ENCODE measurements at regions not wholly inside any gene's neighbourhood (a gene's known extent, or its start where the extent isn't known, plus 50 kb on each side); places are given as distances from the start of the nearest gene placed in this dataset.

GRCh38 chr5:87182649-87183048 is 85.0 kb upstream of the RASA1 start:
- no peak overlapping the region for H3K27ac ChIP-seq
- TF ChIP-seq CTCF (IDR thresholded peaks at IDR 0.05) (no peak), POLR2A (IDR thresholded peaks at IDR 0.05) (no peak), EP300 (IDR thresholded peaks at IDR 0.05; ENCODE audit: low read depth) (no peak), POLR2AphosphoS5 (IDR thresholded peaks at IDR 0.05) (no peak)
- 25 to 33% methylated on average over 4 of the region's 4 CpGs for WGBS, 2 donors (ENCODE audit: low coverage in 1 of 2)
- H3K27me3 ChIP-seq = no peaks in the 10 kb centered on the region
- no peak for DNase-seq
- intact Hi-C loops (cut with DNase I; ENCODE audit: low total_unique reads) = no loop called here
- no peaks in the 10 kb centered on the region for H3K9me3 ChIP-seq
- no peaks in the 10 kb centered on the region for H3K36me3 ChIP-seq
- in situ Hi-C loops (cut with MboI; ENCODE audit: low pct_ligation_motif_present in 1 of 4, low pct_unique_long_range_greater_than_20kb in 1 of 4, low sequenced_read_pairs in 3 of 4) = no loop called here
- H3K4me3 ChIP-seq = no peak overlapping the region
- no peaks in the 10 kb centered on the region for H3K4me1 ChIP-seq

GRCh38 chr5:87183896-87184295 is 83.8 kb upstream of the RASA1 start:
- no peaks in the 10 kb centered on the region for H3K36me3 ChIP-seq
- H3K27me3 ChIP-seq = no peaks in the 10 kb centered on the region
- intact Hi-C loops (cut with DNase I; ENCODE audit: low total_unique reads) (no loop called here), in situ Hi-C loops (cut with MboI; ENCODE audit: low pct_ligation_motif_present in 1 of 4, low pct_unique_long_range_greater_than_20kb in 1 of 4, low sequenced_read_pairs in 3 of 4) (no loop called here)
- WGBS, 2 donors (ENCODE audit: low coverage in 1 of 2) = 77 to 83% methylated on average over 2 to 3 of the region's 3 CpGs
- H3K27ac ChIP-seq = no peak overlapping the region
- H3K4me1 ChIP-seq = no peaks in the 10 kb centered on the region
- TF ChIP-seq POLR2AphosphoS5 (IDR thresholded peaks at IDR 0.05) (no peak), EP300 (IDR thresholded peaks at IDR 0.05; ENCODE audit: low read depth) (no peak), CTCF (IDR thresholded peaks at IDR 0.05) (no peak), POLR2A (IDR thresholded peaks at IDR 0.05) (no peak)
- no peak overlapping the region for H3K4me3 ChIP-seq
- H3K9me3 ChIP-seq = no peaks in the 10 kb centered on the region
- no peak for DNase-seq

GRCh38 chr5:87184605-87185004 is 83.1 kb upstream of the RASA1 start:
- 82 to 86% methylated on average over 4 to 5 of the region's 5 CpGs for WGBS, 2 donors (ENCODE audit: low coverage in 1 of 2)
- in situ Hi-C loops (cut with MboI; ENCODE audit: low pct_ligation_motif_present in 1 of 4, low pct_unique_long_range_greater_than_20kb in 1 of 4, low sequenced_read_pairs in 3 of 4) (no loop called here), intact Hi-C loops (cut with DNase I; ENCODE audit: low total_unique reads) (no loop called here)
- no peaks in the 10 kb centered on the region for H3K36me3 ChIP-seq
- H3K9me3 ChIP-seq = no peaks in the 10 kb centered on the region
- no peak overlapping the region for H3K27ac ChIP-seq
- no peak for DNase-seq
- no peak overlapping the region for H3K4me3 ChIP-seq
- H3K4me1 ChIP-seq = no peaks in the 10 kb centered on the region
- no peaks in the 10 kb centered on the region for H3K27me3 ChIP-seq
- TF ChIP-seq EP300 (IDR thresholded peaks at IDR 0.05; ENCODE audit: low read depth) (no peak), POLR2A (IDR thresholded peaks at IDR 0.05) (no peak), CTCF (IDR thresholded peaks at IDR 0.05) (no peak), POLR2AphosphoS5 (IDR thresholded peaks at IDR 0.05) (no peak)

- DNase-seq = no peak
- no peaks in the 10 kb centered on the region for H3K27me3 ChIP-seq
- no peaks in the 10 kb centered on the region for H3K4me1 ChIP-seq
- intact Hi-C loops (cut with DNase I; ENCODE audit: low total_unique reads) (no loop called here), in situ Hi-C loops (cut with MboI; ENCODE audit: low pct_ligation_motif_present in 1 of 4, low pct_unique_long_range_greater_than_20kb in 1 of 4, low sequenced_read_pairs in 3 of 4) (no loop called here)
- no peaks in the 10 kb centered on the region for H3K36me3 ChIP-seq
- H3K27ac ChIP-seq = no peak overlapping the region
- no peak overlapping the region for H3K4me3 ChIP-seq
- H3K9me3 ChIP-seq = no peaks in the 10 kb centered on the region
- no peak for TF ChIP-seq EP300 (IDR thresholded peaks at IDR 0.05; ENCODE audit: low read depth)
- no peak for TF ChIP-seq CTCF (IDR thresholded peaks at IDR 0.05)
- TF ChIP-seq POLR2AphosphoS5 (IDR thresholded peaks at IDR 0.05) = no peak
- TF ChIP-seq POLR2A (IDR thresholded peaks at IDR 0.05) = no peak
- 64 to 66% methylated on average over 3 of the region's 3 CpGs for WGBS, 2 donors (ENCODE audit: low coverage in 1 of 2)
Observed at GRCh38 chr5:87185838-87186237, 81.8 kb upstream of the RASA1 start.
